OCI-LY1 (cell line): ENCODE measurements at regions not wholly inside any gene's neighbourhood (a gene's known extent, or its start where the extent isn't known, plus 50 kb on each side); places are given as distances from the start of the nearest gene placed in this dataset.

Source experiments
- H2AFZ ChIP-seq: fragments of 200-600 bp; sonication (generic), shearing (Covaris generic); 2 replicates; pipeline ENCODE4 v1.6.0; 2014; ENCODE audit warnings: antibody characterized with exemption, mild to moderate bottlenecking, low read length
- H3F3A ChIP-seq: fragments of 200-600 bp; sonication (generic), shearing (Covaris generic); 2 replicates; pipeline ENCODE4 v1.6.0; 2014; ENCODE audit warnings: mild to moderate bottlenecking, antibody characterized with exemption, low read length, moderate library complexity; ENCODE audit not compliant: insufficient read depth
- H3K27ac ChIP-seq: fragments of 200-600 bp; sonication (generic); 2 replicates; pipeline ENCODE4 v1.5.1; 2014; ENCODE audit warnings: low read length, mixed run types, mild to moderate bottlenecking, low read depth; ENCODE audit not compliant: poor library complexity, severe bottlenecking
- H3K27me3 ChIP-seq: fragments of 200-600 bp; sonication (generic); 2 replicates; pipeline ENCODE4 v1.6.0; 2014; ENCODE audit warnings: antibody characterized with exemption, mild to moderate bottlenecking, low read length, moderate library complexity; ENCODE audit not compliant: insufficient read depth
- H3K36me3 ChIP-seq: fragments of 200-600 bp; sonication (generic); 2 replicates; pipeline ENCODE4 v1.6.1; 2014; ENCODE audit warnings: mild to moderate bottlenecking, antibody characterized with exemption, low read length, moderate library complexity, mixed read lengths; ENCODE audit not compliant: insufficient read depth
- H3K4me1 ChIP-seq: fragments of 200-600 bp; sonication (generic); 2 replicates; pipeline ENCODE4 v1.5.1; 2014; ENCODE audit warnings: mild to moderate bottlenecking, low read length, moderate library complexity; ENCODE audit not compliant: insufficient read depth, severe bottlenecking
- H3K4me2 ChIP-seq: fragments of 200-600 bp; sonication (generic), shearing (Covaris generic); 2 replicates; pipeline ENCODE4 v1.6.1; 2014; ENCODE audit warnings: low read length
- H3K4me3 ChIP-seq: fragments of 200-600 bp; sonication (generic); 2 replicates; pipeline ENCODE4 v1.5.1; 2014; ENCODE audit warnings: low read length, low read depth, mild to moderate bottlenecking, mixed read lengths; ENCODE audit not compliant: poor library complexity, severe bottlenecking
- H3K79me2 ChIP-seq: fragments of 200-600 bp; shearing (Covaris generic); 2 replicates; pipeline ENCODE4 v1.6.1; 2016; ENCODE audit warnings: mixed run types, low read length, mixed read lengths; ENCODE audit not compliant: insufficient read depth
- H3K9ac ChIP-seq: fragments of 200-600 bp; sonication (generic), shearing (Covaris generic); 2 replicates; pipeline ENCODE4 v1.6.1; 2014; ENCODE audit warnings: mild to moderate bottlenecking, low read length, mixed read lengths
- H3K9me2 ChIP-seq: fragments of 200-600 bp; sonication (generic), shearing (Covaris generic); 2 replicates; pipeline ENCODE4 v1.6.1; 2014; ENCODE audit warnings: low read depth, mild to moderate bottlenecking, low read length, mixed read lengths
- H3K9me3 ChIP-seq: fragments of 200-600 bp; shearing (Covaris generic); 2 replicates; pipeline ENCODE4 v1.6.1; 2014; ENCODE audit warnings: low read length, mixed read lengths
- H4K20me1 ChIP-seq: fragments of 200-600 bp; sonication (generic), shearing (Covaris generic); 2 replicates; pipeline ENCODE4 v1.6.0; 2016; ENCODE audit warnings: mild to moderate bottlenecking, low read length; ENCODE audit not compliant: insufficient read depth
- CTCF ChIP-seq: fragments of 200-600 bp; sonication (generic), shearing (Covaris generic); IDR thresholded peaks from 2 replicates; pipeline ENCODE4 v1.5.1; 2017; ENCODE audit warnings: mild to moderate bottlenecking, antibody characterized with exemption, low read length, moderate library complexity, mixed read lengths
- EZH2 ChIP-seq: fragments of 200-600 bp; sonication (generic), shearing (Covaris generic); IDR thresholded peaks from 2 replicates; pipeline ENCODE4 v1.8.0; 2017; ENCODE audit warnings: borderline replicate concordance, mixed run types, mild to moderate bottlenecking, antibody characterized with exemption, low read length, moderate library complexity, mixed read lengths

GRCh38 chr2:5098286-5098685, 593.9 kb upstream of the SOX11 start:
- H3K4me2 ChIP-seq, result no peak overlapping the region
- no peaks in the 10 kb centered on the region for H4K20me1 ChIP-seq
- TF ChIP-seq CTCF (no peak), EZH2 (no peak)
- no peaks in the 10 kb centered on the region for H3K36me3 ChIP-seq
- no peaks in the 10 kb centered on the region for H3K79me2 ChIP-seq
- H3K27ac ChIP-seq, result no peak overlapping the region
- no peaks in the 10 kb centered on the region for H3K4me1 ChIP-seq
- H3F3A ChIP-seq, result no peaks in the 10 kb centered on the region
- H3K9me2 ChIP-seq, result no peaks in the 10 kb centered on the region
- no peaks in the 10 kb centered on the region for H3K27me3 ChIP-seq
- H3K4me3 ChIP-seq, result no peak overlapping the region
- H3K9me3 ChIP-seq, result no peaks in the 10 kb centered on the region
- H3K9ac ChIP-seq, result no peak overlapping the region
- H2AFZ ChIP-seq, result no peak overlapping the region

- no peaks in the 10 kb centered on the region for H3K27me3 ChIP-seq
- no peak overlapping the region for H2AFZ ChIP-seq
- no peaks in the 10 kb centered on the region for H3K36me3 ChIP-seq
- no peaks in the 10 kb centered on the region for H3K9me3 ChIP-seq
- H3K79me2 ChIP-seq, result no peaks in the 10 kb centered on the region
- no peaks in the 10 kb centered on the region for H3K4me1 ChIP-seq
- no peaks in the 10 kb centered on the region for H3F3A ChIP-seq
- H3K9me2 ChIP-seq, result no peaks in the 10 kb centered on the region
- no peak overlapping the region for H3K4me3 ChIP-seq
- H3K27ac ChIP-seq, result no peak overlapping the region
- no peaks in the 10 kb centered on the region for H4K20me1 ChIP-seq
- no peak overlapping the region for H3K4me2 ChIP-seq
- H3K9ac ChIP-seq, result no peak overlapping the region
- no peak for TF ChIP-seq CTCF
- no peak for TF ChIP-seq EZH2
Measured at GRCh38 chr2:5102823-5103222, 589.4 kb upstream of the SOX11 start.

GRCh38 chr2:5111581-5111980, 580.6 kb upstream of the SOX11 start:
- Histone ChIP-seq H3K27ac (no peak overlapping the region), H3K9ac (no peak overlapping the region), H3K79me2 (no peaks in the 10 kb centered on the region), H3K4me3 (no peak overlapping the region), H3K36me3 (no peaks in the 10 kb centered on the region), H4K20me1 (no peaks in the 10 kb centered on the region), H3K9me2 (no peaks in the 10 kb centered on the region), H3F3A (no peaks in the 10 kb centered on the region), H3K9me3 (no peaks in the 10 kb centered on the region), H2AFZ (no peak overlapping the region), H3K4me1 (no peaks in the 10 kb centered on the region), H3K4me2 (no peak overlapping the region), H3K27me3 (no peaks in the 10 kb centered on the region)
- TF ChIP-seq EZH2 (no peak), CTCF (no peak)
